ENCODE measurements at regions not wholly inside any gene's neighbourhood (a gene's known extent, or its start where the extent isn't known, plus 50 kb on each side); places are given as distances from the start of the nearest gene placed in this dataset.

GRCh38 chr3:117441851-117442250 is 732.3 kb downstream of the TUSC7 start:
- TF ChIP-seq CTCF (IDR thresholded peaks at IDR 0.05) (no peak), POLR2A (IDR thresholded peaks at IDR 0.05) (no peak)

Data from adrenal gland (tissue), 5 donors.